ENCODE measurements at regions not wholly inside any gene's neighbourhood (a gene's known extent, or its start where the extent isn't known, plus 50 kb on each side); places are given as distances from the start of the nearest gene placed in this dataset.

DNA sequence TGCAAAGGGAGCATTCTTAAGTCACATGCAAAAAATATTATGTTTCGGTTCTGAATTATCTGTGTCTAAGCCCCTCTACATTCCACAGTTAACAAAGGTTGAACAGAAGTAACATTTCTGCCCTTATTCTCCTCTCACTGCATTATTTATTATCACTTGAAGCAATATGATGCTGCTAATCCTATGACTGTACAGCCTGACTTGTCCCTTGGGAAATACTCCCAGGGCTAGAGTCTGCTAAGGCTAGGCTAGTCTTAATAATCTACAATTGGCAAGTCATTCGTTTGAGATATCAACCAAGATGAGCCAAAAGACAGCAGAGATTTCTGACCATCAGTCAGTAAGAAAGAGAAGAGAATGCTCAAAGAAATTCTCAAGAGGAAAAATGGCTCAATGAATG is 226.9 kb upstream of the HCCS start:
- Histone ChIP-seq H3K27me3 (ENCODE audit: control insufficient read depth in 2 of 2, insufficient read depth in 2 of 2, low read length in 2 of 2) (no peaks in the 10 kb centered on the region), H3K36me3 (ENCODE audit: control insufficient read depth in 2 of 2, extremely low read depth in 1 of 2, insufficient read depth in 2 of 2, low read length in 2 of 2) (no peaks in the 10 kb centered on the region), H3K9me1 (replicated peaks; ENCODE audit: control insufficient read depth, extremely low read depth, insufficient read depth, low read length) (no peaks in the 10 kb centered on the region), H3K4me1 (ENCODE audit: control insufficient read depth, extremely low read depth, insufficient read depth, low read length) (no peaks in the 10 kb centered on the region), H3K79me2 (ENCODE audit: control insufficient read depth, insufficient read depth, low read length) (no peaks in the 10 kb centered on the region), H2AFZ (ENCODE audit: low read depth, low read length) (no peak overlapping the region), H3K9me3 (replicated peaks; ENCODE audit: control insufficient read depth, insufficient read depth, low read length) (no peaks in the 10 kb centered on the region), H3K9ac (replicated peaks; ENCODE audit: extremely low read depth, insufficient read depth, low read length) (no peak overlapping the region), H3K4me2 (ENCODE audit: insufficient read depth, low read length) (no peak overlapping the region), H3K27ac (ENCODE audit: insufficient read depth, low read depth, low read length) (no peak overlapping the region), H3K4me3 (replicated peaks in 1 of 3; ENCODE audit: insufficient read depth in 1 of 3, low read depth in 1 of 3, low read length in 3 of 3) (no peak overlapping the region), H4K20me1 (replicated peaks; ENCODE audit: control insufficient read depth, extremely low read depth, insufficient read depth, low read length) (no peaks in the 10 kb centered on the region)
- BruUV-seq (replicated peaks), result no TSS peak
- no peak for DNase-seq (ENCODE audit: low read depth, low spot score)
- intact Hi-C loops (cut with micrococcal nuclease), result no loop called here
- CTCF ChIA-PET, result no interaction called here
- FAIRE-seq, result no peak
- dilution Hi-C loops (cut with MboI; ENCODE audit: extremely low pct_ligation_motif_present, low sequenced_read_pairs), result no loop called here
- no peak for TF ChIP-seq MAX (IDR thresholded peaks at IDR 0.05; ENCODE audit: insufficient read depth, insufficient read length)
- TF ChIP-seq GATA2 (IDR thresholded peaks at IDR 0.05; ENCODE audit: insufficient read depth, insufficient read length, low read depth, low read length), result no peak
- no peak for TF ChIP-seq CTCF (IDR thresholded peaks at IDR 0.05; ENCODE audit: extremely low read depth in 1 of 2, insufficient read depth in 1 of 2, low read depth in 1 of 2, low read length in 2 of 2)
- no peak for TF ChIP-seq JUN (IDR thresholded peaks at IDR 0.05; ENCODE audit: borderline replicate concordance, insufficient read depth, insufficient read length, low read depth)
- no peak for TF ChIP-seq POLR2AphosphoS5 (IDR thresholded peaks at IDR 0.05; ENCODE audit: insufficient read depth, low read depth, low read length)
- TF ChIP-seq EZH2 (IDR thresholded peaks at IDR 0.05; ENCODE audit: borderline replicate concordance, low read depth, low read length, severe bottlenecking), result no peak
- TF ChIP-seq POLR2A (IDR thresholded peaks at IDR 0.05; ENCODE audit: low read depth, low read length), result no peak
- TF ChIP-seq FOS (IDR thresholded peaks at IDR 0.05; ENCODE audit: borderline replicate concordance, insufficient read depth, low read length), result no peak
- POLR2A ChIA-PET, result no interaction called here

Measured in endothelial cell of umbilical vein (primary cell).